ENCODE measurements at regions not wholly inside any gene's neighbourhood (a gene's known extent, or its start where the extent isn't known, plus 50 kb on each side); places are given as distances from the start of the nearest gene placed in this dataset.
"Not testable (repeated sequence)": the region's sequence is repeated elsewhere in the genome, so short reads cannot be mapped to it uniquely, and the experiment has no call there.

DNA sequence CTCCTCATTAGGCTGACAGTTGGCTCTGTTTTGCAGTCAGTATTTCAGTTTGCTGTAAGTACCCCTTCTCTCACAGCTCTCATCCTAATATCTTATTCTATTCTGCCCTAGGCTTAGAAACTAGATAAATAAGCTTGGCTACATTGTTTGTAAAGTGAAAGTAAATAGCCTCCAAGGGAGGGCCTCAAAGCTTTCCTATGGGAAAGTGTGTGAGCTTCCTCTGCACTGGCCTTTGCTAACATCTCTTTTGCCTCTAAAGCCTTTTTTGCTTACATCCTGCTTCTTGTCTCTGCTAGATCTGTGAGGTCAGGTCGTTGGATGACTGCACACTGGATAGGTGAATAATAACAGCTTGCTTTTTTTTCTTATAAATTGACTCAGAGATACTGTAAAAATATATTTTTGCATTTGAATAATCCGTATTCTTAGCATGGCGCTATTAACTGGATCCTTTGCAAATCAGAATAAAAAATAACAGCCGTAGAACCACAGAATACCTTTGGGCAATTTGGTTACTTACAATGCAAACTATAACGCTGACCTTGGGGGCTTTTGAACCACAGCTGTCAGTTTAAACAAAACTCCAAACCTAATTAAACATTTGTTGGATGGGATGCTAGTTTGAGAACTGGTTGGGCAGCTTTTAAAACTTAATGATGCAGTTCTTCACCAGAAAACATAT is 55.1 kb downstream of the TTC6 start:
- FAIRE-seq (no peak), DNase-seq (ENCODE audit: insufficient read length) (no peak)
- no peak for TF ChIP-seq TAF1 (IDR thresholded peaks at IDR 0.05; ENCODE audit: borderline replicate concordance, low read depth, low read length)
- no peak for TF ChIP-seq POLR2AphosphoS5 (IDR thresholded peaks at IDR 0.05; ENCODE audit: low read depth, low read length)
- TF ChIP-seq POLR2A (IDR thresholded peaks at IDR 0.05; ENCODE audit: low read depth, low read length): no peak

DNA sequence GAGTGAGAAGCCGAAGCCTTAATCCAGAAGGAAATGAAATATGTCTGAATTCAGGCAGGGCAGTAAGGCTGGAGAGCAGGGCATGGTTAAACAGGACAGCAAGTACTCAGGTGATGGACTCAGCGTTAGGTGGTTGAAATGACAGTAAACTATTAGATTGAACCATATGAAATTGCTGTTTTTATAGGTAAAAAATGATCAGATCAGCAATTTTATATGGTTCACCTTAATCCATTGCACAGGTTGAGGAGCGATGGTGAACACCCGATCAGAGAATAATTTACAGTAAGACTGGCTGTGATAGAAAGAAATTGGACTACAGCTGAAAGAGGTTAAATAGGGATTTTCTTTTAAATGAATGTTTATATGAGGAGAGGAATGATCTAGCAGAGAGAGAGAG is 56.6 kb downstream of the TTC6 start:
- DNase-seq (ENCODE audit: insufficient read length) (no peak), FAIRE-seq (no peak)
- TF ChIP-seq POLR2A (IDR thresholded peaks at IDR 0.05; ENCODE audit: low read depth, low read length) (no peak), POLR2AphosphoS5 (IDR thresholded peaks at IDR 0.05; ENCODE audit: low read depth, low read length) (no peak), TAF1 (IDR thresholded peaks at IDR 0.05; ENCODE audit: borderline replicate concordance, low read depth, low read length) (no peak)

DNA sequence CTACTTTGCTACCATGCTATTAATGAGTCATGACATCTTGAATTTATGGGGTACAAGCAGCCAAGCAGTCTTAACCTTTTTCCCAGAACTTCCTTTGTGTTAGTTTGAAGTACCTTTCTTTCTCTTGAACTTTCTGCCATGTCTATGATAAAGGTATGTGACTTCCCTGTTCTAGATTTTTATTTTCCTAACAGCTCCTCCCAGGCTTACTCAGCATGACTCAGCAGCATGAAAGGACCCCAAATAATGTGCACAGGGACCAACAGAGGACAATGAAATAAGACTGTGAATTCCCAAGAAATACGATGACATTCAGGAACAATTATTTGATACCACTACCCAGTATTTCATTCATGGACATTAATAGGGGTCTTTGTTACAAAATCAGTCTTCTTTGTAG is 60.0 kb downstream of the TTC6 start:
- DNase-seq (ENCODE audit: insufficient read length) (no peak), FAIRE-seq (no peak)
- no peak for TF ChIP-seq TAF1 (IDR thresholded peaks at IDR 0.05; ENCODE audit: borderline replicate concordance, low read depth, low read length)
- TF ChIP-seq POLR2AphosphoS5 (IDR thresholded peaks at IDR 0.05; ENCODE audit: low read depth, low read length): no peak
- no peak for TF ChIP-seq POLR2A (IDR thresholded peaks at IDR 0.05; ENCODE audit: low read depth, low read length)

DNA sequence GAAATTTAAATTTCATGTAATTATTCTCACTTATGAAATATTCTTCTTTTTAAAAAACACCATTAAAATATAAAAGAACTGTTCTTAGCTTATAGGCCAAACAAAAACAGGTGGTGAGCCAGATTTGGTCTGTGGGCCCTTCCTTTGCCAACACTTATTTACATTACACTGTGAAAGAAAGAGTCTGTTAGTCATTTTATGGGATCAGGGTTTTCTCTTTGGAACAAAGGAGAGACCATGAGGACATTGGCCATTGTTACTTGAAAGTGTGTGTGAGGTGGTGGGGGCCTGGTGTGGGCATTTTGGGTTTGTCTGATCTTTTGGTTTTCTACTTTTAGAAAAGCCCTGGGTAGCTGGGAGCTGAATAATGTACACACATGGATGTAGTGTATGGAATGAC is 62.7 kb downstream of the TTC6 start:
- DNase-seq (ENCODE audit: insufficient read length) (no peak), FAIRE-seq (no peak)
- TF ChIP-seq POLR2A (IDR thresholded peaks at IDR 0.05; ENCODE audit: low read depth, low read length) (no peak), POLR2AphosphoS5 (IDR thresholded peaks at IDR 0.05; ENCODE audit: low read depth, low read length) (no peak), TAF1 (IDR thresholded peaks at IDR 0.05; ENCODE audit: borderline replicate concordance, low read depth, low read length) (no peak)

DNA sequence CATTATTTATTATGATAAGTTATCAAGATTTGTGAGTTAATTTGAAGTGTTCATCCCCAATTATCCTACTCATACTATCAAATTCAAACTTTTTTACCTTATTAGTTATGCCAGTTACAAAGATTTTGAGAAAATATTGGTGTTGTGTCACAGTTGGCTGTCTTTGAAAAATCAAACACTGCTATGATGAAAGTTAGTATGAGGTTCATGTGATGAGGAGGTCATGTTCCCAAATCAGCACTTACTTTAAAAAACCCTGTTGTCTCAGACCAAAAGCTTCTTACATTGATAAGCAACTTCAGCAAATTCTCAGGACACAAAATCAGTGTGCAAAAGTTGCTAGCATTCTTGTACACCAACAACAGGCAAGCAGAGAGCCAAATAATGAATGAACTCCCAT is 68.1 kb downstream of the TTC6 start:
- DNase-seq (ENCODE audit: insufficient read length) (no peak), FAIRE-seq (no peak)
- TF ChIP-seq POLR2A (IDR thresholded peaks at IDR 0.05; ENCODE audit: low read depth, low read length) (no peak), POLR2AphosphoS5 (IDR thresholded peaks at IDR 0.05; ENCODE audit: low read depth, low read length) (no peak), TAF1 (IDR thresholded peaks at IDR 0.05; ENCODE audit: borderline replicate concordance, low read depth, low read length) (no peak)

DNA sequence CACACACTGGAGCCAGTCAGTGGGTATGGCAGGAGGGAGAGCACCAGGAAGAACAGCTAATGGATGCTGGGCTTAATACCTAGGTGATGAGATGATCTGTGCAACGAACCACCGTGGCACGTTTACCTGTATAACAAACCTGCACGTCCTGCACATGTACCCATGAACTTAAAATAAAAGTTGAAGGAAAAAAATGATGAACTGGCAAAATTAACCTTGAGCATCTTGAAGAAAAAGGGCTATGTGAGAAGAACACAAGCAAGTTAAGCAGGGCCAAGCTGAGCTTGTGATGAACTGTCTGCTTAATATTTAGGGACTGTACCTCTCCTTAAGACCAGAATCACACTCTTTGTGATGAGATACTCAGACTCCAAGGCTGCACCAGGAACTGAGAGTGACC is 70.0 kb downstream of the TTC6 start:
- DNase-seq (ENCODE audit: insufficient read length) (no peak), FAIRE-seq (no peak)
- no peak for TF ChIP-seq TAF1 (IDR thresholded peaks at IDR 0.05; ENCODE audit: borderline replicate concordance, low read depth, low read length)
- TF ChIP-seq POLR2A (IDR thresholded peaks at IDR 0.05; ENCODE audit: low read depth, low read length): no peak
- TF ChIP-seq POLR2AphosphoS5 (IDR thresholded peaks at IDR 0.05; ENCODE audit: low read depth, low read length): no peak

DNA sequence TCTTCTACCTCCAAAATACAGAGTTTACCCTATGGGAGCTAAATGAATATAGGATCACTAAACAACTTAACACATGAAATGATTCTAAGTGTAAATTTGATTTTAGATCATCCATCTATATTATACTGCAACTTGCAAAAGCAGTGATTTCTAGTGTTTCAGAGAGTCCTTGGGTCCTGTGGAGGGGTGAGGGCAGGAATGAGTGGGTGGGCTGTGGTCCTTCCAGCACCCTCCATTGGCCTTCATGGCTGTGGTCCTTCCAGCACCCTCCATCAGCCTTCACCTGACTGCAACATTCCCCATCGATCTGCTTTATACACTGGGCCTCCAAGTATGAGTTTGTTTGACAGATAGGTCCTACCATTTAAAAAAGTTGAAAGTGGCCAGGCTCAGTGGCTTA is 70.5 kb downstream of the TTC6 start:
- FAIRE-seq (no peak), DNase-seq (ENCODE audit: insufficient read length) (no peak)
- no peak for TF ChIP-seq POLR2A (IDR thresholded peaks at IDR 0.05; ENCODE audit: low read depth, low read length)
- TF ChIP-seq TAF1 (IDR thresholded peaks at IDR 0.05; ENCODE audit: borderline replicate concordance, low read depth, low read length): no peak
- no peak for TF ChIP-seq POLR2AphosphoS5 (IDR thresholded peaks at IDR 0.05; ENCODE audit: low read depth, low read length)

DNA sequence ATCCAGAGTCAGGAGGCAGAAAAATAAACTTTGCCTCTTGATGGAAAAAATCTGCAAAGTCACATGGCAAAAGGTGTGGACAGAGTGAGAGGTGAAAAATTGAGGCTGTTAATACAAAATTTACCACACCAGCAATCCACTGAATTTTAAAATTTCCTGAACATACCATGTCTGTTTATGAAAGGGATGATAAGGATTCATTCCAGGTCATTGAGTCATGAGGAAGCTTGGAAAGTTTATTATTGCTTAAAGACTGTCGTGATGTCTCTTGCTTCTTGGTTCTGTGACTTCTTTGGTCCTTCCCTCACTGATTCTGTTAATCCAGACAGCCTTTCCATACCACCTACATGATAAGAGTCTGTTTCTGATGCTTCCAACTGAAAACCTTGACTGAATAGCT is 73.2 kb downstream of the TTC6 start:
- FAIRE-seq (no peak), DNase-seq (ENCODE audit: insufficient read length) (no peak)
- TF ChIP-seq POLR2A (IDR thresholded peaks at IDR 0.05; ENCODE audit: low read depth, low read length): no peak
- no peak for TF ChIP-seq TAF1 (IDR thresholded peaks at IDR 0.05; ENCODE audit: borderline replicate concordance, low read depth, low read length)
- no peak for TF ChIP-seq POLR2AphosphoS5 (IDR thresholded peaks at IDR 0.05; ENCODE audit: low read depth, low read length)

DNA sequence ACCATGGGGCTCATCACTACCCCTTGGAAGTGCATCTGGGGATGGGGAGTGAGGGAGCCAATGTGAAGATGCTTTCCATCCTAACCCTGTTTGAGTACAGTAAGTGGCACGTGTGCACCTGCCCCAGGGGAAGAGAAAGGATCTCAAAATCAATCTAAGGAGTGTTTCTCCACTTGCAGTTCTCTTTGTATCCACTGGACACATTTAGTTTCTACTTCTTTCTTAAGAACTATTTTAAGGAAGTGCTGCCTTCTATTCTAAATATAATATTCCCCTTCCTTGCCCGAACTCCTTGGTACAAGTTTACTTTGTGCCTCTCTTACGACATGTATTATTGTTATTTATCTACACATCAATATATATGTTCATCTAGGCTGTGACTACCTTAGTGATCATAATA is 73.8 kb downstream of the TTC6 start:
- TF ChIP-seq POLR2A (IDR thresholded peaks at IDR 0.05; ENCODE audit: low read depth, low read length) (no peak), TAF1 (IDR thresholded peaks at IDR 0.05; ENCODE audit: borderline replicate concordance, low read depth, low read length) (no peak), POLR2AphosphoS5 (IDR thresholded peaks at IDR 0.05; ENCODE audit: low read depth, low read length) (no peak)
- DNase-seq (ENCODE audit: insufficient read length) (no peak), FAIRE-seq (no peak)

DNA sequence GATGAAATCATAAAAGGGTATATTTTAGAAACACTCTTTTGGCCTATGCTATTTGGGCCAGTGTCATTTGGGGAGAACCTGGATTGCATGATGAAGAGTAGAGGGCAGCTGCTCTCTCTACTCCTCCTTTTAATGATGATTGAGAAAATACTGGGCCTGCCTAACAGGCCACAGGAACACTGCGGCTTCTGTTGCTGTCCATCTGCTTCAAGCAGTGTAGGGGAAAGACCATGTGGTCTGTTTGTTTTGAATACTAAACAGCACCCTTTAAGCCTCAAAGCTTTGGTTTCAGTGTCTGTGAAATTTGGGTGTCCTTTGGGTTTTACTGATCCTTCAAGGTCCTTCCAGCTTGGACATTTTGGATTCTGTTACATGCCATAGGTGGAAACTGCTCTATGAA is 78.0 kb downstream of the TTC6 start:
- no peak for FAIRE-seq
- no peak for DNase-seq (ENCODE audit: insufficient read length)
- TF ChIP-seq TAF1 (IDR thresholded peaks at IDR 0.05; ENCODE audit: borderline replicate concordance, low read depth, low read length) (no peak), POLR2AphosphoS5 (IDR thresholded peaks at IDR 0.05; ENCODE audit: low read depth, low read length) (no peak)

DNA sequence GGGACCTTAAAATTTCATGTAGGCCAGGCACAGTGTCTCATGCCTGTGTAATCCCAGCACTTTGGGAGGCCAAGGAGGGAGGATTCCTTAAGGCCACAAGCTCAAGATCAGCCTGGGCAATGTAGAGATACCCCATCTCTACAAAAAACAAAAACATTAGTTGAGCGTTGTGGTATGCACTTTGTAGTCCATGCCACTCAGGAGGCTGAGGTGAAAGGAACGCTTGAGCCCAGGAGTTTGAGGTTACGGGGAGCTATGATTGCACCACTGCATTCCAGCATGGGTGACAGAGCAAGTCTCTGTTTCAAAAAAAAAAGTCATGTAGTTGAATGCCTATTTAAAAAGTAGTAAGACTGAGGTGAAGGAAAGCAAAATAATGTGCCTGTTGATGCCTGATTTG is 83.5 kb downstream of the TTC6 start:
- no peak for TF ChIP-seq TAF1 (IDR thresholded peaks at IDR 0.05; ENCODE audit: borderline replicate concordance, low read depth, low read length)
- TF ChIP-seq POLR2A (IDR thresholded peaks at IDR 0.05; ENCODE audit: low read depth, low read length): no peak
- no peak for TF ChIP-seq POLR2AphosphoS5 (IDR thresholded peaks at IDR 0.05; ENCODE audit: low read depth, low read length)
- DNase-seq (ENCODE audit: insufficient read length): no peak
- no peak for FAIRE-seq

DNA sequence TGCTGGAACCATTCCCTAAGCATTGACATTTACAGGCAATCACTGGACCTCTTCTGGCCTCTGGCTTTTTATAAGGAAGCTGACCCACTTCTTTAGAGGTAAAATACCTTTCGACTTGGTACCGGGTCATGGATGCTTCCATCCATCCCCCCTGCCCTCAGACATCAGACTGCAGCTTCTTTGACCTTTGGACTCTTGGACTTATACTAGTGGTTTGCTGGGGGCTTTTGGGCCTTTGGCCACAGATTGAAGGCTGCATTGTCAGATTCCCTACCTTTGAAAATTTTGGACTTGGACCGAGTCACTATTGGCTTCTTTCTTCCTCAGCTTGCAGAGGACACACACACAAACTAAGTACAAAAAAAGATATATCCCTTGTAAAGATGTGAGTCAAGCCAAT is 86.1 kb downstream of the TTC6 start:
- DNase-seq (ENCODE audit: insufficient read length): no peak
- FAIRE-seq: no peak

DNA sequence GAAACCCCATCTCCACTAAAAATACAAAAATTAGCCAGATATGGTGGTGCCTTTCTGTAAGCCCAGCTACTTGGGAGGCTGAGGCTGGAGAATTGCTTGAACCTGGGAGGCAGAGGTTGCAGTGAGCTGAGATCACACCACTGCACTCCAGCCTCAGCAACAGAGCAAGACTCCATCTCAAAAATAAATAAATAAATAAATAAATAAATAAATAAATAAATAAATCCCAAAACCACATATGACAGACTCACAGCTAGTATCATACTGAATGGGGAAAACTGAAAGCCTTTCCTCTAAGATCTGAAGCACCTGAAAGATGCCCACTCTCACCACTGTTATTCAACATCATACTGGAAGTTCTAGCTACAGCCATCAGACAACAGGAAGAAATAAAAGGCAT is 97.3 kb downstream of the TTC6 start:
- not testable (repeated sequence) for DNase-seq (ENCODE audit: insufficient read length); FAIRE-seq

More for the DNA sequence above, 86.1 kb downstream of the TTC6 start:
- TF ChIP-seq TAF1 (IDR thresholded peaks at IDR 0.05; ENCODE audit: borderline replicate concordance, low read depth, low read length) (no peak), POLR2A (IDR thresholded peaks at IDR 0.05; ENCODE audit: low read depth, low read length) (no peak), POLR2AphosphoS5 (IDR thresholded peaks at IDR 0.05; ENCODE audit: low read depth, low read length) (no peak)

DNA sequence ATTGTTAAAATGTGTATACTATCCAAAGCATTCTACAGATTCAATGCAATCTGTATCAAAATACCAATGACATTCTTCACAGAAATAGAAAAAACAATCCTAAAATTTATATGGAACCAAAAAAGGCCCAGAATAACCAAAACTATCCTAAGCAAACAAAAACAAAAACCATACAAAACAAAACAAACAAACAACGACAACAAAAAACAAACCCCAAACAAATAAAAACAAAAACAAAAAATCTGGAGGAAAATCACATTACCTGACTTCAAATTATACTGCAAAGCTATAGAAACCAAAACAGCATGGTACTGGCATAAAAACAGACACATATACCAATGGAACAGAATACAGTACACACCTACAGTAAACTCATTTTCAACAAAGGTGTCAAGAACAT is 98.0 kb downstream of the TTC6 start:
- DNase-seq (ENCODE audit: insufficient read length); FAIRE-seq: not testable (repeated sequence)
